ENCODE measurements at regions not wholly inside any gene's neighbourhood (a gene's known extent, or its start where the extent isn't known, plus 50 kb on each side); places are given as distances from the start of the nearest gene placed in this dataset.
A peak's percentile ranks its signal among the peaks of the same experiment; 100 is the strongest.
"Not testable (repeated sequence)": the region's sequence is repeated elsewhere in the genome, so short reads cannot be mapped to it uniquely, and the experiment has no call there.

GRCh38 chrX:151042842-151043241 is 59.7 kb downstream of the HMGB3 start:
- Mint-ChIP-seq H3K27ac (no peak overlapping the region), H3K4me1 (ENCODE audit: low read depth) (no peaks in the 10 kb centered on the region), H3K36me3 (ENCODE audit: low read depth) (no peaks in the 10 kb centered on the region), H3K27me3 (peaks cover 5% of the 10 kb centered on the region), H3K9me3 (no peaks in the 10 kb centered on the region), H3K4me3 (no peak overlapping the region)
- TF ChIP-seq, protein P1, sequence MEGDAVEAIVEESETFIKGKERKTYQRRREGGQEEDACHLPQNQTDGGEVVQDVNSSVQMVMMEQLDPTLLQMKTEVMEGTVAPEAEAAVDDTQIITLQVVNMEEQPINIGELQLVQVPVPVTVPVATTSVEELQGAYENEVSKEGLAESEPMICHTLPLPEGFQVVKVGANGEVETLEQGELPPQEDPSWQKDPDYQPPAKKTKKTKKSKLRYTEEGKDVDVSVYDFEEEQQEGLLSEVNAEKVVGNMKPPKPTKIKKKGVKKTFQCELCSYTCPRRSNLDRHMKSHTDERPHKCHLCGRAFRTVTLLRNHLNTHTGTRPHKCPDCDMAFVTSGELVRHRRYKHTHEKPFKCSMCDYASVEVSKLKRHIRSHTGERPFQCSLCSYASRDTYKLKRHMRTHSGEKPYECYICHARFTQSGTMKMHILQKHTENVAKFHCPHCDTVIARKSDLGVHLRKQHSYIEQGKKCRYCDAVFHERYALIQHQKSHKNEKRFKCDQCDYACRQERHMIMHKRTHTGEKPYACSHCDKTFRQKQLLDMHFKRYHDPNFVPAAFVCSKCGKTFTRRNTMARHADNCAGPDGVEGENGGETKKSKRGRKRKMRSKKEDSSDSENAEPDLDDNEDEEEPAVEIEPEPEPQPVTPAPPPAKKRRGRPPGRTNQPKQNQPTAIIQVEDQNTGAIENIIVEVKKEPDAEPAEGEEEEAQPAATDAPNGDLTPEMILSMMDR (IDR thresholded peaks at IDR 0.05) = no peak
- Histone ChIP-seq H3K9me3 (ENCODE audit: control insufficient read depth in 1 of 2, insufficient read depth in 1 of 2, low read length in 2 of 2) (no peaks in the 10 kb centered on the region), H3K4me3 (ENCODE audit: low read length) (no peak overlapping the region), H3K36me3 (ENCODE audit: insufficient read depth, low read length) (no peaks in the 10 kb centered on the region), H3K27ac (ENCODE audit: low read depth in 1 of 2, low read length in 2 of 2) (no peak overlapping the region), H3K4me1 (ENCODE audit: insufficient read depth, low read length) (no peaks in the 10 kb centered on the region), H3K27me3 (ENCODE audit: control insufficient read depth in 1 of 2, insufficient read depth in 2 of 2, low read length in 2 of 2) (no peaks in the 10 kb centered on the region)
- POLR2A ChIA-PET = no interaction called here
- ATAC-seq (ENCODE audit: poor library complexity) (no peak), DNase-seq (peak in 1 of 14 experiments; percentile 3)
- intact Hi-C loops (cut with DNase I, micrococcal nuclease) = no loop called here
- CTCF ChIA-PET = no interaction called here

DNA sequence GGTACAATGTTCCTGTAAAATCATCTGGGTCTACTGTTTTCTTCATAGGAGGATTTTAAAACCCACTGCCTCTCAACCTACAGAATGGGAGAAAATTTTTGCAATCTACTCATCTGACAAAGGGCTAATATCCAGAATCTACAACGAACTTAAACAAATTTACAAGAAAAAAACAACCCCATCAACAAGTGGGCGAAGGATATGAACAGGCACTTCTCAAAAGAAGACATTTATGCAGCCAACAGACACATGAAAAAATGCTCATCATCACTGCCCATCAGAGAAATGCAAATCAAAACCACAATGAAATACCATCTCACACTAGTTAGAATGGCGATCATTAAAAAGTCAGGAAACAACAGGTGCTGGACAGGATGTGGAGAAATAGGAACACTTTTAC is 83.2 kb downstream of the HMGB3 start:
- H3K9me3 Mint-ChIP-seq; H3K4me1 Mint-ChIP-seq (ENCODE audit: low read depth); H3K36me3 ChIP-seq (ENCODE audit: insufficient read depth, low read length); H3K4me1 ChIP-seq (ENCODE audit: insufficient read depth, low read length); ATAC-seq (ENCODE audit: poor library complexity); H3K27ac ChIP-seq (ENCODE audit: low read depth in 1 of 2, low read length in 2 of 2); POLR2A ChIA-PET; H3K27me3 ChIP-seq (ENCODE audit: control insufficient read depth in 1 of 2, insufficient read depth in 2 of 2, low read length in 2 of 2); H3K9me3 ChIP-seq (ENCODE audit: control insufficient read depth in 1 of 2, insufficient read depth in 1 of 2, low read length in 2 of 2); H3K27ac Mint-ChIP-seq; H3K4me3 Mint-ChIP-seq; H3K4me3 ChIP-seq (ENCODE audit: low read length); DNase-seq; intact Hi-C loops (cut with DNase I, micrococcal nuclease); H3K36me3 Mint-ChIP-seq (ENCODE audit: low read depth); CTCF ChIA-PET: not testable (repeated sequence)
- H3K27me3 Mint-ChIP-seq = peaks cover 22% of the 10 kb centered on the region

GRCh38 chrX:151073767-151074166 is 90.6 kb downstream of the HMGB3 start:
- Mint-ChIP-seq H3K27ac (no peak overlapping the region), H3K9me3 (no peaks in the 10 kb centered on the region), H3K4me1 (ENCODE audit: low read depth) (no peaks in the 10 kb centered on the region), H3K27me3 (peaks cover 7% of the 10 kb centered on the region), H3K36me3 (ENCODE audit: low read depth) (no peaks in the 10 kb centered on the region), H3K4me3 (no peak overlapping the region)
- ATAC-seq (ENCODE audit: poor library complexity) = no peak
- Histone ChIP-seq H3K36me3 (ENCODE audit: insufficient read depth, low read length) (no peaks in the 10 kb centered on the region), H3K4me3 (ENCODE audit: low read length) (no peak overlapping the region), H3K4me1 (ENCODE audit: insufficient read depth, low read length) (no peaks in the 10 kb centered on the region), H3K27me3 (ENCODE audit: control insufficient read depth in 1 of 2, insufficient read depth in 2 of 2, low read length in 2 of 2) (no peaks in the 10 kb centered on the region), H3K9me3 (ENCODE audit: control insufficient read depth in 1 of 2, insufficient read depth in 1 of 2, low read length in 2 of 2) (no peaks in the 10 kb centered on the region), H3K27ac (ENCODE audit: low read depth in 1 of 2, low read length in 2 of 2) (no peak overlapping the region)
- intact Hi-C loops (cut with DNase I, micrococcal nuclease) = no loop called here
- ChIA-PET POLR2A (no interaction called here), CTCF (no interaction called here)
- TF ChIP-seq, protein P1 (IDR thresholded peaks at IDR 0.05) = no peak
- no peak for DNase-seq

- POLR2A ChIA-PET = no interaction called here
- no peaks in the 10 kb centered on the region for H3K9me3 ChIP-seq (ENCODE audit: control insufficient read depth in 1 of 2, insufficient read depth in 1 of 2, low read length in 2 of 2)
- peaks cover 5 to 24% of the 10 kb centered on the region in 2 experiments for H3K27me3 ChIP-seq (ENCODE audit: control insufficient read depth in 1 of 2, insufficient read depth in 2 of 2, low read length in 2 of 2)
- Mint-ChIP-seq H3K4me1 (ENCODE audit: low read depth) (peaks cover 4% of the 10 kb centered on the region), H3K27me3 (peaks cover 24% of the 10 kb centered on the region), H3K9me3 (no peaks in the 10 kb centered on the region), H3K4me3 (no peak overlapping the region), H3K27ac (no peak overlapping the region), H3K36me3 (ENCODE audit: low read depth) (no peaks in the 10 kb centered on the region)
- H3K36me3 ChIP-seq (ENCODE audit: insufficient read depth, low read length) = no peaks in the 10 kb centered on the region
- TF ChIP-seq, protein P1 (IDR thresholded peaks at IDR 0.05) = no peak
- no peak overlapping the region for H3K27ac ChIP-seq (ENCODE audit: low read depth in 1 of 2, low read length in 2 of 2)
- ATAC-seq (ENCODE audit: poor library complexity) (no peak), DNase-seq (no peak)
- no peak overlapping the region for H3K4me3 ChIP-seq (ENCODE audit: low read length)
- intact Hi-C loops (cut with DNase I, micrococcal nuclease) = no loop called here
- CTCF ChIA-PET = interaction anchor here (0.6 to 5.0 kb wide), 2 partner anchors 309 to 1224 kb away, joined by 4 to 36 read pairs; no protein-coding TSS in a partner anchor
- peaks cover 11% of the 10 kb centered on the region for H3K4me1 ChIP-seq (ENCODE audit: insufficient read depth, low read length)
Observed at GRCh38 chrX:151081016-151081415, 95.4 kb upstream of the GPR50 start.

Data from CD4-positive, alpha-beta T cell (primary cell).